HG02852 (cell line): ENCODE measurements at regions not wholly inside any gene's neighbourhood (a gene's known extent, or its start where the extent isn't known, plus 50 kb on each side); places are given as distances from the start of the nearest gene placed in this dataset.
"Not testable (repeated sequence)": the region's sequence is repeated elsewhere in the genome, so short reads cannot be mapped to it uniquely, and the experiment has no call there.

ENCODE experiments used
- ATAC-seq: cut with Tn5 transposase; IDR thresholded peaks from one replicate; pipeline ENCODE4 v1.9.1; 2021; ENCODE audit warnings: mild to moderate bottlenecking, moderate library complexity; ENCODE audit not compliant: unreplicated experiment

DNA sequence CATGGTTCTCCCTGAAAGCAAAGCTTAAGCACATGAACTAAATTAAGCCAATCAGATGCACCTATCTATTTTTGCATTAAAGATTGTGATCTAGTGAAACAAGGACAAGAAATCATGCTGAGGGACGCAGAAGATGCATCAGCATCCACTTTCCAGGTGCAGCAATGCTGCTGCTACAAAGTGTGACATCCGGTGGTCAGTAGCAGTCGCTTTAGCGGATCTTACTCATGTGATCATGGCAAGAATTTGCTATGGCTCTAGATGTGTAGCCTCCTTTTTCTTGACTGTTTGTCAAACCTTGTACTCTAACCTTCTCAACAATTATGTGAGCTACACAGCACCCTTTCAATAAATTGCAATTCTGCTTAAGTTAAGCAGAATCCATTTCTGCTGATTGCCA is 126.8 kb upstream of the SMLR1 start:
- ATAC-seq, result no peak

DNA sequence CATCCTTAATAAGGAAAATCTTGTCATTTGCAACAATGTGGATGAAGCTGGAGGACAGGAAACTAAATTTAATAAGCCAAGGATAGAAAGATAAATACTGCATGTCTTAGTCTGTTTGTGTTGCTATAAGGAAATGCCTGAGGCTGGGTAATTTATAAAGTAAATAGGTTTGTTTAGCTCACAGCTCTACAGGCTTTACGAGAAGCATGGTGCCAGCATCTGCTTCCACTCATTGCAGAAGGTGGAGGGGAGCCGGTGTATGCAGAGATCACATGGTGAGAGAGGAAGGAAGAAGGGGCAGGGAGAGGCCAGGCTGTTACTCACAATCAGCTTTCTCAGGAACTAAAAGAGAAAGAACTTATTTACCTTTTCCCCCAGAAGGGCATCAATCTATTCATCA is 118.9 kb upstream of the SMLR1 start:
- no peak for ATAC-seq

DNA sequence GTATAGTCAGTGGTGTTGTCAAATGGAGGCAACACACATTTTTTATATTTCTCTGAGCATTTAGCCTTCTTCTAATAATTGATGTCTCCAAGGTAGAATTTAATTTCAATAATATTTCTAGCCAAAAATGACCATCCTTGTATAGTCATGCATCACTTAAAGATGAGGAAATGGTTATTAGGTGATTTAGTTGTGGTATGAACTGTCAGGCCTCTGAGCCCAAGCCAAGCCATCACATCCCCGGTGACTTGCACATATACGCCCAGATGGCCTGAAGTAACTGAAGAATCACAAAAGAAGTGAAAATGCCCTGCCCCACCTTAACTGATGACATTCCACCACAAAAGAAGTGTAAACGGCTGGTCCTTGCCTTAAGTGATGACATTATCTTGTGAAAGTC is 115.6 kb upstream of the SMLR1 start:
- not testable (repeated sequence) for ATAC-seq

DNA sequence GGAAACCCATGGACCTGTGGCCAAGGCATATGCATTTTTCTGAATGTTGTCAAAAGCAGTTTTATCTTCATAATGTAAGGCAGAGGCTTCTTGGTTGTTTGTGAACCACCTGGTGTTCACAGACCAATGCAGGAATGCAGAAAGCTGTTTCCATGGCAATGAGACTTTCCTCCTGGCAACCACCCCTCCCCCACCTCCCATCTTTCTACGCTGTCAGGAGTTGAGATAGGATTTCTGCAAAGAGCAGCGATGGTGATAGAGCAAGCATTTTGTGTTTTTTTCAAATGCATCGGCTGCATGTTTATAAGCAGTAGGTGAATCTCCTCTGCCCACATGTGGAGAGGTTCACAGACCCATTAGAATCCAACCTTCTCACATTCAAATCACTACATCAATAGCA is 114.1 kb upstream of the SMLR1 start:
- ATAC-seq, result no peak

DNA sequence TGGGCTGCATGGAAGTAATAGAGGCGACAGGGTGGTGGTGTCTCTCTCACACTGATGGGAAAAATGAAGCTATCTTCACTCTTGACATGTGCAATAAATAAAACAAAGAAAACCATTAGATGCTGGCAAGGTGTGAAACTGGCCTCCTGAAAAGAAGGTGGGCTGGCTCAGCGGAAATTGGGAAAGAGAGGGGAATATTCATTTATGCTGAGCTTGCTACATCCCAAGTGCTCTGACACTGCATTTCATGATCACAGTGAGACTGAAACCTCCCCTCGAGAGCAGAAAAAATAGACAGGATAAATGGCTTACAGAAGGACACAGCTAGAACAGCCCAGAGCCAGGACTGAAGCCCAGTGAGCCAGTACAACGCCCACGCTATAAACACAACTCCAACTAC is 112.1 kb upstream of the SMLR1 start:
- ATAC-seq, result no peak

DNA sequence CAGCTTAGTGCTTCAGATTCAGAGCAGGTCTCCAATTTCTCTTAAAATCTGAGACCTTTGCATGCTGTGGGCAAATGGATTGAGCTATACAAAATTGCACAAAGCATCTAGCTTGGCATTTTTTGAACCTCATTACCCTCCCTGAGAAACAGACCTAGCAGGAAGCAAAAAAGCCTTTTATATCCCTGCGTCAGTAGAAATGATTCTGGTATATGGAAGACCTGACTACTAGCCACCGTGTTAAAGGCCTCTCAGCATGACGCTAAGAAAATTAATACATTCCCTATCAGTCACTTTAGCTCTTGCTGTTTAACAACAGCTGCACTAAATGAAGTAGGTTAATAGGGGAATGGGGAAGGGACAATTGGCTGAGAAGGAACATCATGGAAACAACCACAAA is 110.7 kb upstream of the SMLR1 start:
- no peak for ATAC-seq

DNA sequence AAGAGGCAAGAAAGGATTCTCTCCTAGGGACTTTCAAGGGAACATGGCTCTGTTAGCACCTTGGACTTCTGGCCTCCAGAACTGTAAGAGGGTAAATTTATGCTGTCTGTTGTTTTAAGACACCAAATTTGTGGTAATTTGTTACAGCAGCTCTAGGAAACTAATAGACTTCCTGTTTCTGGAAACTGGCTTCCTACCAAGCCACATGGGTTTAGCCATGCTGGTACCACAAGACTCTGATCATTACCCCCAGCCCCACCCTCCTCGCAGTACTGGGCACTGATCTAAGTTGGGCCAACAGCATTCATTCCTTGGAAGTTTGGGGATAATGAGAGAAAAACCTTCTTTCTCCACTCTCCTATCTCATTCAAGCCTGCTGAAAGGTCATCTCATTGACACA is 109.5 kb upstream of the SMLR1 start:
- no peak for ATAC-seq

DNA sequence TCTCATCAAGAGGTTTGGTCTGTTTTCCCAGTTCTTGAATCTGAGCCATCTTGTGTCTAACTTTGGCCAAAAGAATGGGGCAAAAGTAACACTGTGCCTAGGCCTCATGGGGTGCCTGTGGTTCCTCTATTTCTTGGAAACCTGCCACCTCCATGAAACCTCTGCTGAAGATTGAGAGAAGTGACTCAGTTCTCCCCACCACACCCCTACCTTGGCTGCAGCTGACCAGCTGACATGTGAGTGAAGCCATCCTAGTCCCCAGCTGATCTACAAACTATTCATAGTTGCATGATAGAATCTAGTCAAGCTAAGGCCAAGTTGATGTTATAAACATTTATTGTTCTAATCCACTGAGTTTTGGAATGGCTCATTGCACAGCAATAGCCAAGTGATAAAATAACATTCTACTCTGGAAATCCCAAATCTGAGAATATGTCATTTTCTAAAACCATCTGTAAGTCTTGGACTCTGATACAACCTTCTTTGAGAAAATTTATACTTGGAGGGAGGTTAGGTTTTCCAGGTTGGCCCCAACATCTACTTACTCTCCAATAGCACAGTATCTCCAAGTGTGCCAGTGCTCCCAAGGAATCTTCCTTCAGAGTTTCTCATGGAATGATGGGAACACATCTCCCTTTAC is 107.0 kb upstream of the SMLR1 start:
- no peak for ATAC-seq

DNA sequence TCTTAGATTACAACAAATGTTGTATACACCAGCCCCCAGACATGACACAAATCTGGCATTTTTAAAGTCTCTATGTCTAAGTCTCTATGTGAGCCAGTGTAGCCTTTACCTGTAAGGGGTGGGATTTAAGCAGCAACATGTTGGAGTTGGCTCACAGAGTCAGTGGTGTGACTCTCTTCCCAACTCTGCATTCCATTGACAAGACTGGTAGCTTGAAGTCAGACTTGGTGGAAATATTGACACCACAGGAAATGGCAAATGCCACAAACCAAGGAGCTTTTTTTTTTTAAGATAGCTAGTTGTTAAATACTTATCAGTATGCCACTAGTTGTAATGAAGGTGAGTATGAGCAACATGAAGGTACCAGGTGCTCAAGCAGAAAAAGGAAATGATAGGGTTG is 103.1 kb upstream of the SMLR1 start:
- ATAC-seq, result no peak

DNA sequence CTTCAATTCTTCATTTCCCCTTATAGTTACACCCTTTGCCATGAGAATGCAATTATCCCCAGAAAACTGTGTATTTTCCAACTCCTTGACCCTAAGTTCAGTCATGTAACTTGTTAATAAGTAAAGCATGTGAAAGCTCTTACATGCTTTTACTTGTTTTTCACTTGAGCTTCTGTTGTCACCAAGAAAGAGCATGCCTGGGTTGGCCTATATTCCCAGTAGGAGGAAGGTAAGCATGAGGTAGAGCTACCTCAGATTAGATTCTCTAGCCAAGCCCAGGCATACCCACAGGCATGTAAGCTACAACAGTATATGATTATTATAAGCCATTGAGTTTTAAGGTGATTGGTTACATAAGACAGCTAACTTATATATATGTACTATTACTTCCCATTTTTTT is 101.7 kb upstream of the SMLR1 start:
- ATAC-seq, result no peak

DNA sequence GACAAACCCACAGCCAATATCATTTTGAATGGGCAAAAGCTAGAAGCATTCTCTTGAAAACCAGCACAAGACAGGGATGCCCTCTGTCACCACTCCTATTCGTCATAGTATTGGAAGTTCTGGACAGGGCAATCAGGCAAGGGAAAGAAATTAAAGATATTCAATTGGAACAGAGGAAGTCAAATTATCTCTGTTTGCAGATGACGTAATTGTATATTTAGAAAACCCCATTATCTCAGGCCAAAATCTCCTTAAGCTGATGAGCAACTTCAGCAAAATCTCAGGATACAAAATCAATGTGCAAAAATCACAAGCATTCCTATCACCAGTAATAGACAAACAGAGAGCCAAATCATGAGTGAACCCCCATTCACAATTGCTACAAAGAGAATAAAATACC is 99.1 kb upstream of the SMLR1 start:
- ATAC-seq, result not testable (repeated sequence)

DNA sequence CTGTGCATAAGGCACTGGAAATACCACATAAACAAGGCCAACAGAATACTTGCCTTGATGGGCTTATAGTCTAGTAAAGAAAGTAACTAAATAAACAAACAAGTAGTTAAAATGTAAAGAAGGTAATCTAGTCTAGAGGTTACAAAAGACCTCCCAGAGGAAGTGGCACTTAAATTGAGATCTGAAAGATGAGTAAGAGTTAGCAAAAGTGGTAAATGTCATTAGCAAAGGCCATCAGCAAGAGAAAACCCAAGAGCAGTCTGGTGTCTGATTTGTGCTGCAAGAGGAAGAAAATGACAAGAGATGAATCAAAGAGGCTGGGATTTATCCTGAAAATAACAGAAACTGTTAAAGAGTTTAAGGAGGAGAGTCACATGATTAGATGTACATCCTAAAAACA is 96.6 kb upstream of the SMLR1 start:
- no peak for ATAC-seq

DNA sequence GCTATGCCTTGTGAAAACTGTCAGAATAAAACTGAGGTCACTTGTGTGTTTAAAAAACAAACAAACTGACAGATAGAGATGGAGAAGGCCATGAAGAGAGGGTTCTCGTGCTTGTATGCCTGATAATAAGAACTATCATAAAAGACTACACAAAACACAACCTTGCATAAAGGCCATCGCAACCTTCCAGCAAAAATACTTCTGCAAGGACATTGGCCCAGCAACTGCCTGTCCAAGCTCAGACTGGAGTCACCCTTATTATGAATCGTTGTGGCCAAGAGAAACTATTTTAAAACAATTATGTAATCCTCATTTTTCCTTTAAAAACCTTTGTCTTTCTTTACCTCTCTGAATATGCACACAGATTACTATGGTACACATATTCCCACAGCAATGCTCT is 93.0 kb upstream of the SMLR1 start:
- ATAC-seq, result no peak

DNA sequence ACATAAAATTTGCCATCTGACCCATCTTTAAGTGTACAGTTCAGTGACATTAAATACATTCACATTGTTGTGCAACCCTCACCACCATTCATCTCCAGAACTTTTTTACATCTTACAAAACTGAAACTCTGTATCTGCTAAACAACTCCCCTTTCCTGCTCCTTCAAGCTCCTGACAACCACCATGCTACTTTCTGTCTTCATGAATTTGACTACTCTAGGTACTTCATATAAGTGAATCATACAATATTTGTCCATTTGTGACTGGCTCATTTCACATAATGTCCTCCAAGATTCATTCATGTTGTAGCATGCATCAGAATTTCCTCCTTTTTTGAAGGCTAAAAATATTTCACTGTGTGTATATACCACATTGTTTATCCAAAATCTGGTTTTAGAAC is 86.9 kb upstream of the SMLR1 start:
- no peak for ATAC-seq

DNA sequence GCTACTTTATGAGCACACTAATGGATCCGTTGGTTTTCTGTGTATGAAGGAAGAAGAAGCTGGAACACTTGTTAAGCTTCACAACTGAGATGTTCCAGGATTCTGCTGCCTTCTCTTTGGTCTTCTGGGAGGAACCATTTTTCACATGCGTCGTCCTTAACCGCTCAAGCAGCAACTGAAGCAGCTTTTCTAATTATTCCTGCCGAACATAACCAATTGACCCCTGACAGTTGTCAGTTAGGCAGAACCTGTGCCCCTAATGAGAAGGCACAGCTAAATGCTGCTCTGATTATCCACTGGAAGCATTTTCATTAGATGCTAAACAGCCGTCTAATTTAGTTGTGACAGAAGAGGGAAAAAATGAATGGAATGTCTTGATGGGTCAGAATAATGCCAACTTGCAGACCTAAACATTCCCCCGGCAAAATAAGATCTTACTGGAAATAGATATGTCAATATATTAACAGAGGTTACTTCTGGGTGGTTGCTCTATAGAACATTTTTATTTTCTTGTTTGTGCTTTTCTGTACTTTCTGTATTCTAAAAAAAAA is 85.0 kb upstream of the SMLR1 start:
- no peak for ATAC-seq

DNA sequence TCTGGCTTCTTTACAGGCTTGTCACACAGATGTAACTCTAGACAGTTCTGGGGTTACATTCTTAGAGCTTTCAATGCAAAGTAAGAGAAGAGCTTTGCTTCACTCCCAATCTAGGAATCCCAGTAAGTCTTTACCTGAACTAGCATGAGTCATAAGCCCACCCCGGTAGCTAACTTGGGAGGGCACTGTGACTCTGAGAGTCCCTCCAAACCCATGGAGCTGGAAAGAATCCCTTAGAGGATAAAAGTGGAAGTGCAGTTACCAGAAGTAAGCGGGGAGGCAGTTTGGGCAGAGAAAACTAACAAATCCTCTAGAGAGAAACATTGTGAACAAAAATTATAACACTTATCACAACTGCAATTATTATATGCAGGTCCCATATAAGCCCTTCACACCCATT is 84.0 kb upstream of the SMLR1 start:
- no peak for ATAC-seq

DNA sequence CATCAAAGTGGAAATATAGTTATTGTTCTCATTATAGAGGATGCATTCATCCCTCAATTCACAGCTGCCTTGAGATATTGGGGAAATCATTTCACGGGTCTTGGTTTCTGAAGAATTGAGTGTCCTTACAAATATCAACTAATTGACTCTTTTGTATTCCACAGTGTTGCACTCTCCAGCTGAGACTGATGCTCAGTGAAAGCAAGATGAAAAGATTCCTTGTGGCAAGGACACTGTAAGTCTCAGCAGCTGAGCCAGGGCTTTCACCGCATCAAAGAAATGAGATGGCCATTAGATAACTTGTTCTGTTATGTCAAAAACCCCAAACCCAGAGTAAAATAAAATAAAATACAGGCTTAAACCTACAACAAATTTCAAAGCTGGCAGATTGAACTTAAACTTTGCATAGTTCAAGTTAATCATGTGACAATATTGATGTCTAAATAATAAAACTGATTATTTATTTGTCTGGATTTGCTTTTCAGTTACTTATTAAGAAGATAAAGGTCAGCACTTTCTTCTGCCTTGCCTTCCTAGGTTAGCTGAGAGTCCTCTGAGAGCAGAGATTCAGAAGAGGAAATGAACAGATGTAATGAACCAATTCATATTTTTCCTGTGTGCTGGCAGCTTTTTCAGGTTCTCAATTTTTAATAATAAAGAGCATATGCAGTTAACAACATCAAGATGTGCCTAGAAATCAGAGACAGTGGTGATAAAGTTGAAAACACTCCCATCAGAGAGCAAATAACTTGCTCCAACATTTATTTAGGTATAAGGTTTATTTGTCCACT is 82.4 kb upstream of the SMLR1 start:
- no peak for ATAC-seq

DNA sequence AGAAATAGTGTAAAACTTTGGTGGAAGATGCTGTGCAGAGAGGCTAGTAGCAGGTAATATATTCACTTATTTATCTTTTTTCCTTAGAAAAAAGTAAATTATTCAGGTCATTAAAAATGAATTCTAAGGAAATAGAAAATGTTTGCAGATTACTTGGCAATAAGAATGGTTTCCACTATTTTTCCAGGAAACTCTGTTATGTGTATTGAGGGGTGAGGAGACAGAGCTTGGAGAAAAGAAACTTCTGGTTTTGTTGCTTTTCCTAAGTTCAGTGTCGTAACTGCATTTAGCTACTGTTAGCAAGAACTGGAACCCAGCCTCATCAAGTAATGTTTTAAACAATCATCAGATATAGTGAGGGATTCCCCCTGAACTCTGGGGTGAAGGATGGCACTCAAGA is 79.2 kb upstream of the SMLR1 start:
- no peak for ATAC-seq

DNA sequence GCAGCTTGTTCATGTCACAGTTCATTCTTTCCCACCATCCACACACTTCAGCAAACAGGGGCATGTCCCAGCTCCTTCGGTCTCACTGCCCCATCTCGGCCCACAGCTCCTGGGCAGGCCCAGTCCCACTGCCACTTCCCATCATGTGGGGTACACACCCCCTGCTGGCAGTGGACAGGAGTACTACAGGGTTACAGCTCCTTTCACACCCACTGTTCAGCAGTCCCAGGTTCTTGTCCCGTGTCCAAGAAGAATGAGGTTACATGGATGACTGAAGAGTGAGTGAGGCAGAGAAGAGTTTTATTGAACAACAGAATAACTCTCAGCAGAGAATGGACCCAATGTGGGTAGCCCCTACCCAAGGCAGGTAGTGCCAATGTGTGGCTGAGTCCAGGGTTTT is 77.8 kb upstream of the SMLR1 start:
- no peak for ATAC-seq

DNA sequence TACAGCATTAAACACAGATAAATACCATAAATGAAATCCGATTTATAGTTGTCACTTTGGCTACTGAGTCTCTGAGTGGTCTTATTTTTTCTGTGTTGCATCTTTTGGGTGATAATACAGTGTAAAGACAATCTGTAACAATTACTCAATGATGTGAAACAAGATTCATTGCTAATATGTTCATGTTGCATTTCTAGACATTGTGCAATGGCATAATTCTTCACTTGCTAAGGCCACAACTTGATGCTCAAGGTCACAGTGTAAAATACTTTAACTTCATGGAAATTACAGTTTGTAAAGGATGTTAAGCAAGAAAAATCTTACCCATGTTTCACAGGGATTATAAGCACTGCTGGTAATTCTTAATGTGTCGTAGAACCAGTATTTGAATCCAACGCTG is 74.9 kb upstream of the SMLR1 start:
- no peak for ATAC-seq

DNA sequence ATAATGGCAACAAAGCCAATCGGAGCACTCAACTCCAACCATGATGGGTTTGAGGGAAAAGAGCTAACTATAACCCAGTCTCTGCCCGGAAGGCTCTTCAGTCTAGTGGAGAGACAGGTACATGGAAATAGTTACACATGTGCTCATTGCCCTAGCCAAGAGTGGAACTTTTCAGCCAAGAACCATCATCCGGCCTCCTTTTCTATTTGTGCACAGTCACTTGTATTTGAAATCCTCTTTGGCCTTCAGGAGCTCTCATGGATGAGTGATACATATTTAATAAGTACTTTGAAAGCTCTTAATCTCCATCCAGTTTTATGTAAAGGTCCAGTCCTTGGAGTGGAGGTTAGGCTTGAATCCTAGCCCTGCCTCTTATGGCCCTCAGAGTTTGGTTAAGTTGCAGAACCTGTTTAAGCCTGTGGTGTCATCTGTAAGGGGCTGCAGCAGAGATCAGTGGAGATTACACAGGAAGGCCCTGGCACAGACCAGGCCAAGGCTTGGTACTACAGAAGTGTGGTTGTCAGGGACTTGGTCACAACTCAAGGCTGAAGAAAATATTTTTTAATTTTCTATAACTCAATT is 72.3 kb upstream of the SMLR1 start:
- ATAC-seq, result no peak

DNA sequence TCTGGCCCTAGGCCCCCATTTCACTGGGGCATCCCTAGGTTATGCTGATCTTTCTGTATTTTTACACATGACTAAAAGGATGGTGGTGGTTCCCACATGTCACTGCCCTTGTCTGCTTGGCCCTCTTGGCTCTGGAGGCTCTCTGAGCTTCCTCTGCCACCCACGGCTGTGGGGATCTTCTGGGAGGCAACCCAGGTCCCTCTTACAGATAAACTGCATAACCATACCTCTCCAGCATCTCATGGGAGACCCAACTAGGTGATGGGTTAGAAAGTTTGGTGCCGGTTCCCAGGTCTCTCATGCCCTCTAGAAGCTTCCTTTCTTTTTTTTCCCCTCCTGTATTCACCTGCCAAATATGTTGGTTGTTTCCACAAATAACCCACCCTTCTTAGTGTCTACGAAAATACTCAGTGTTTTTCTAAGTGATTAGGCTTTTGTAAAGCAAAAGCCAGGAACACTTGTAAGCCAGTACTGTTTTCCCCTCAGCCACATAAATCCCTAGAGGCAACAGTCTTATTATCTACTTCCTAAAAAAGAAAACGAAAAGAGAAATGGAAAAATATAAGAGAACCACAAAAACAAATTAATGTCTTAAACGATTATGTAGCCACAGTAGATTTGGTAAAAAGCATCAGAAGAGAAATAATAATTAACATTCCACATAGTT is 71.7 kb upstream of the SMLR1 start:
- ATAC-seq, result no peak
